CD14-positive monocyte (primary cell): ENCODE measurements at regions not wholly inside any gene's neighbourhood (a gene's known extent, or its start where the extent isn't known, plus 50 kb on each side); places are given as distances from the start of the nearest gene placed in this dataset.

ENCODE experiments used
- DNase-seq, 3 donors: peaks; one replicate each; pipeline ENCODE4 v3.0.0-alpha.2; 2011 to 2022
- H2AFZ ChIP-seq: 2 replicates; pipeline ENCODE4 v1.6.0; 2012; ENCODE audit warnings: mild to moderate bottlenecking, low read depth, low read length, inconsistent platforms; ENCODE audit not compliant: insufficient read depth, poor library complexity, severe bottlenecking
- H3K27ac ChIP-seq, 2 donors: 1 replicate in 1 of 2; 2 replicates in 1 of 2; pipeline ENCODE4 v1.5.1; 2012 to 2013; ENCODE audit warnings: low read length in 2 of 2, control low read depth in 1 of 2, inconsistent platforms in 1 of 2, low read depth in 1 of 2, mild to moderate bottlenecking in 1 of 2
- H3K27me3 ChIP-seq, 2 donors: one replicate each; pipeline versions ENCODE4 v1.6.0 to v1.6.1; 2011 to 2013; ENCODE audit warnings: low read length in 2 of 2; ENCODE audit not compliant: control insufficient read depth in 2 of 2, insufficient read depth in 2 of 2
- H3K36me3 ChIP-seq, 2 donors: replicated peaks in 1 of 2; 1 replicate in 1 of 2; 2 replicates in 1 of 2; pipeline versions ENCODE4 v1.5.1 to v1.6.1; 2012 to 2013; ENCODE audit warnings: low read length in 2 of 2, control low read depth in 1 of 2, inconsistent platforms in 1 of 2, mild to moderate bottlenecking in 1 of 2; ENCODE audit not compliant: insufficient read depth in 2 of 2, control insufficient read depth in 1 of 2
- H3K4me1 ChIP-seq, 2 donors: 1 replicate in 1 of 2; 2 replicates in 1 of 2; pipeline versions ENCODE4 v1.5.1 to v1.6.1; 2012 to 2013; ENCODE audit warnings: low read length in 2 of 2, control low read depth in 1 of 2, inconsistent platforms in 1 of 2, mild to moderate bottlenecking in 1 of 2, moderate library complexity in 1 of 2; ENCODE audit not compliant: insufficient read depth in 2 of 2, control insufficient read depth in 1 of 2
- H3K4me2 ChIP-seq: replicated peaks from 2 replicates; pipeline ENCODE3; 2012; ENCODE audit warnings: low read length, moderate library complexity, mild to moderate bottlenecking; ENCODE audit not compliant: poor library complexity, severe bottlenecking; ENCODE audit errors: extremely low read depth
- H3K4me3 ChIP-seq, 3 experiments: fragments of 200-600 bp in 1 of 3; sonication (generic) in 1 of 3; replicated peaks in 1 of 3; 1 replicate in 2 of 3; 2 replicates in 1 of 3; pipeline ENCODE4 v1.5.1; 2011 to 2013; ENCODE audit warnings: low read length in 3 of 3, mild to moderate bottlenecking in 3 of 3, control low read depth in 2 of 3, low read depth in 2 of 3, inconsistent platforms in 1 of 3, moderate library complexity in 1 of 3
- H3K79me2 ChIP-seq: 2 replicates; pipeline ENCODE4 v1.6.0; 2012; ENCODE audit warnings: mild to moderate bottlenecking, control low read depth, inconsistent platforms, low read length, moderate library complexity; ENCODE audit not compliant: insufficient read depth
- H3K9ac ChIP-seq: 2 replicates; pipeline ENCODE4 v1.6.0; 2017; ENCODE audit warnings: low read length, mild to moderate bottlenecking; ENCODE audit not compliant: insufficient read depth, poor library complexity, severe bottlenecking
- H3K9me3 ChIP-seq, 2 donors: replicated peaks in 1 of 2; 1 replicate in 1 of 2; 2 replicates in 1 of 2; pipeline versions ENCODE4 v1.5.1 to v1.6.1; 2012 to 2013; ENCODE audit warnings: low read length in 2 of 2, control low read depth in 1 of 2; ENCODE audit not compliant: control insufficient read depth in 1 of 2, insufficient read depth in 1 of 2
- H4K20me1 ChIP-seq: 2 replicates; pipeline ENCODE4 v1.6.0; 2012; ENCODE audit warnings: mild to moderate bottlenecking, low read length, control low read depth, moderate library complexity; ENCODE audit not compliant: insufficient read depth
- H3K27ac Mint-ChIP-seq, 7 donors: one replicate each; pipeline ENCODE4 v1.8.0; 2020; ENCODE audit warnings: mild to moderate bottlenecking in 7 of 7, mixed read lengths in 7 of 7, moderate library complexity in 6 of 7, inconsistent platforms in 2 of 7
- H3K27me3 Mint-ChIP-seq, 3 donors: one replicate each; pipeline ENCODE4 v1.8.0; 2021 to 2022; ENCODE audit warnings: low read depth in 3 of 3, mild to moderate bottlenecking in 3 of 3, mixed read lengths in 3 of 3, moderate library complexity in 3 of 3, inconsistent platforms in 1 of 3
- H3K36me3 Mint-ChIP-seq, 2 donors: one replicate each; pipeline ENCODE4 v1.8.0; 2020; ENCODE audit warnings: mixed read lengths in 2 of 2, inconsistent platforms in 1 of 2, mild to moderate bottlenecking in 1 of 2
- H3K4me1 Mint-ChIP-seq: one replicate; pipeline ENCODE4 v1.8.0; 2020; ENCODE audit warnings: mild to moderate bottlenecking, mixed read lengths
- H3K4me3 Mint-ChIP-seq, 2 donors: one replicate each; pipeline ENCODE4 v1.8.0; 2020; ENCODE audit warnings: mild to moderate bottlenecking in 2 of 2, mixed read lengths in 2 of 2, moderate library complexity in 1 of 2
- H3K9me3 Mint-ChIP-seq, 7 donors: one replicate each; pipeline ENCODE4 v1.8.0; 2020 to 2022; ENCODE audit warnings: mixed read lengths in 7 of 7, mild to moderate bottlenecking in 6 of 7, moderate library complexity in 6 of 7, inconsistent platforms in 2 of 7
- CTCF ChIP-seq: fragments of 200-600 bp; IDR thresholded peaks from one replicate; pipeline ENCODE4 v1.8.0; 2022; ENCODE audit warnings: antibody characterized with exemption, mild to moderate bottlenecking
- WGBS: methylation state at CpG from one replicate; pipeline ENCODE4 v1.1.5; 2013; ENCODE audit warnings: missing lambda C conversion rate; ENCODE audit not compliant: insufficient coverage; 5-methylcytosine and 5-hydroxymethylcytosine counted together
- intact Hi-C, 2 donors: fragments of 100-400 bp; cut with micrococcal nuclease; formaldehyde crosslinking; loops; one replicate each; pipeline versions ENCODE4 v1.15.0 to v1.15.1; 2023

DNA sequence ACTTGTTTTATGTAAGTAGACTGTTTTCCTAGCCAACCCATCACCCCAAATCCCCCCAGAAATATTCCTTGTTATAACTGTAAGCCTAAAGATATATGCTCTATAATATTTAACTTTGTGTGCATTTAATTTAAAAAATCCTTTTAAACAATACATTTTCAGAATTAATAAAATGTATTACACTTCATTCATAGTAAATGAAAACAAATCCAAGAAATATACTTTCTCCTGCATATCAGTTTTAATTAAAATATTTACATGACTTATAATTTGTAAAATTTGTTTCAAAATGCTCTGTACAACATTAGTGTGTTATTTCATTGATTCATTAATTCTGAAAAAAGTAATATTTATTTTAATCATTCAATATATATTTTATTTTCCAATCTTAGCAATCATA is 669.1 kb upstream of the PCDH20 start:
- no peak overlapping the region for H2AFZ ChIP-seq
- H3K27ac ChIP-seq = no peak overlapping the region
- no peaks in the 10 kb centered on the region for H3K27me3 ChIP-seq
- H3K4me1 ChIP-seq = no peaks in the 10 kb centered on the region
- Mint-ChIP-seq H3K4me1 (no peaks in the 10 kb centered on the region), H3K4me3 (no peak overlapping the region), H3K9me3 (peaks cover 0 to 5% (median 0%) of the 10 kb centered on the region in 7 donors), H3K27ac (no peak overlapping the region), H3K36me3 (no peaks in the 10 kb centered on the region), H3K27me3 (no peaks in the 10 kb centered on the region)
- H4K20me1 ChIP-seq = no peaks in the 10 kb centered on the region
- no peak overlapping the region for H3K4me2 ChIP-seq
- no peak for DNase-seq
- H3K9ac ChIP-seq = no peak overlapping the region
- no peaks in the 10 kb centered on the region for H3K36me3 ChIP-seq
- intact Hi-C loops = no loop called here
- no peaks in the 10 kb centered on the region for H3K9me3 ChIP-seq
- H3K4me3 ChIP-seq = no peak overlapping the region
- H3K79me2 ChIP-seq = no peaks in the 10 kb centered on the region
- TF ChIP-seq CTCF = no peak

DNA sequence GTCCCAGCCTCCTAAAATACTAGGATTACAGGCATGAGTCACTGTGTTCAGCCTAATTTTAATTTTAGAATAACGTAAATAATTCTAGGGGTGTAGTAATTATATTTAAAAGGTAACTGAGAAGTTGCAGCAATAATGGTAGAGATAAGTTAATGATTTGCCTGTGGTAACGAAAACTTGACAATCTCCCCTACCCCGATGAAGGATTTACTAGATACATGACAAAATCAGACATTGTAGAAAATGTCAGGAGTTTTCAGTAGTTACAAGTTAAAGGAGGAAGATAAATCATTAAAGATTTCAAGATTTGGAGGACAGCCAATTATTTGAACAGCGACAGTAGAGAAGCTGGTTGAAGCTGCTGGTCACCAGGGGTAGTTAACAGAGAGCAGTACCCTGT is 652.2 kb upstream of the PCDH20 start:
- no peak for TF ChIP-seq CTCF
- Histone ChIP-seq H3K4me3 (no peak overlapping the region), H3K4me2 (no peak overlapping the region), H3K4me1 (no peaks in the 10 kb centered on the region), H3K27me3 (no peaks in the 10 kb centered on the region), H3K9me3 (no peaks in the 10 kb centered on the region), H4K20me1 (no peaks in the 10 kb centered on the region), H2AFZ (no peak overlapping the region), H3K36me3 (no peaks in the 10 kb centered on the region), H3K9ac (no peak overlapping the region), H3K27ac (no peak overlapping the region), H3K79me2 (no peaks in the 10 kb centered on the region)
- Mint-ChIP-seq H3K36me3 (no peaks in the 10 kb centered on the region), H3K4me1 (no peaks in the 10 kb centered on the region), H3K4me3 (no peak overlapping the region), H3K9me3 (peaks cover 0 to 4% (median 2%) of the 10 kb centered on the region in 7 donors), H3K27me3 (no peaks in the 10 kb centered on the region), H3K27ac (no peak overlapping the region)
- DNase-seq = no peak
- intact Hi-C loops = no loop called here
- WGBS = 92% methylated on average over 2 of the region's 4 CpGs
